OCI-LY1 (cell line): ENCODE measurements at regions not wholly inside any gene's neighbourhood (a gene's known extent, or its start where the extent isn't known, plus 50 kb on each side); places are given as distances from the start of the nearest gene placed in this dataset.
A peak's percentile ranks its signal among the peaks of the same experiment; 100 is the strongest.

Source experiments
- H2AFZ ChIP-seq: fragments of 200-600 bp; sonication (generic), shearing (Covaris generic); 2 replicates; pipeline ENCODE4 v1.6.0; 2014; ENCODE audit warnings: antibody characterized with exemption, mild to moderate bottlenecking, low read length
- H3F3A ChIP-seq: fragments of 200-600 bp; sonication (generic), shearing (Covaris generic); 2 replicates; pipeline ENCODE4 v1.6.0; 2014; ENCODE audit warnings: mild to moderate bottlenecking, antibody characterized with exemption, low read length, moderate library complexity; ENCODE audit not compliant: insufficient read depth
- H3K27ac ChIP-seq: fragments of 200-600 bp; sonication (generic); 2 replicates; pipeline ENCODE4 v1.5.1; 2014; ENCODE audit warnings: low read length, mixed run types, mild to moderate bottlenecking, low read depth; ENCODE audit not compliant: poor library complexity, severe bottlenecking
- H3K27me3 ChIP-seq: fragments of 200-600 bp; sonication (generic); 2 replicates; pipeline ENCODE4 v1.6.0; 2014; ENCODE audit warnings: antibody characterized with exemption, mild to moderate bottlenecking, low read length, moderate library complexity; ENCODE audit not compliant: insufficient read depth
- H3K36me3 ChIP-seq: fragments of 200-600 bp; sonication (generic); 2 replicates; pipeline ENCODE4 v1.6.1; 2014; ENCODE audit warnings: mild to moderate bottlenecking, antibody characterized with exemption, low read length, moderate library complexity, mixed read lengths; ENCODE audit not compliant: insufficient read depth
- H3K4me1 ChIP-seq: fragments of 200-600 bp; sonication (generic); 2 replicates; pipeline ENCODE4 v1.5.1; 2014; ENCODE audit warnings: mild to moderate bottlenecking, low read length, moderate library complexity; ENCODE audit not compliant: insufficient read depth, severe bottlenecking
- H3K4me2 ChIP-seq: fragments of 200-600 bp; sonication (generic), shearing (Covaris generic); 2 replicates; pipeline ENCODE4 v1.6.1; 2014; ENCODE audit warnings: low read length
- H3K4me3 ChIP-seq: fragments of 200-600 bp; sonication (generic); 2 replicates; pipeline ENCODE4 v1.5.1; 2014; ENCODE audit warnings: low read length, low read depth, mild to moderate bottlenecking, mixed read lengths; ENCODE audit not compliant: poor library complexity, severe bottlenecking
- H3K79me2 ChIP-seq: fragments of 200-600 bp; shearing (Covaris generic); 2 replicates; pipeline ENCODE4 v1.6.1; 2016; ENCODE audit warnings: mixed run types, low read length, mixed read lengths; ENCODE audit not compliant: insufficient read depth
- H3K9ac ChIP-seq: fragments of 200-600 bp; sonication (generic), shearing (Covaris generic); 2 replicates; pipeline ENCODE4 v1.6.1; 2014; ENCODE audit warnings: mild to moderate bottlenecking, low read length, mixed read lengths
- H3K9me2 ChIP-seq: fragments of 200-600 bp; sonication (generic), shearing (Covaris generic); 2 replicates; pipeline ENCODE4 v1.6.1; 2014; ENCODE audit warnings: low read depth, mild to moderate bottlenecking, low read length, mixed read lengths
- H3K9me3 ChIP-seq: fragments of 200-600 bp; shearing (Covaris generic); 2 replicates; pipeline ENCODE4 v1.6.1; 2014; ENCODE audit warnings: low read length, mixed read lengths
- H4K20me1 ChIP-seq: fragments of 200-600 bp; sonication (generic), shearing (Covaris generic); 2 replicates; pipeline ENCODE4 v1.6.0; 2016; ENCODE audit warnings: mild to moderate bottlenecking, low read length; ENCODE audit not compliant: insufficient read depth
- EZH2 ChIP-seq: fragments of 200-600 bp; sonication (generic), shearing (Covaris generic); IDR thresholded peaks from 2 replicates; pipeline ENCODE4 v1.8.0; 2017; ENCODE audit warnings: borderline replicate concordance, mixed run types, mild to moderate bottlenecking, antibody characterized with exemption, low read length, moderate library complexity, mixed read lengths
- TF ChIP-seq, protein P1 (sequence below): fragments of 200-600 bp; sonication (generic), shearing (Covaris generic); IDR thresholded peaks from 2 replicates; pipeline ENCODE4 v1.5.1; 2017; ENCODE audit warnings: mild to moderate bottlenecking, antibody characterized with exemption, low read length, moderate library complexity, mixed read lengths

DNA sequence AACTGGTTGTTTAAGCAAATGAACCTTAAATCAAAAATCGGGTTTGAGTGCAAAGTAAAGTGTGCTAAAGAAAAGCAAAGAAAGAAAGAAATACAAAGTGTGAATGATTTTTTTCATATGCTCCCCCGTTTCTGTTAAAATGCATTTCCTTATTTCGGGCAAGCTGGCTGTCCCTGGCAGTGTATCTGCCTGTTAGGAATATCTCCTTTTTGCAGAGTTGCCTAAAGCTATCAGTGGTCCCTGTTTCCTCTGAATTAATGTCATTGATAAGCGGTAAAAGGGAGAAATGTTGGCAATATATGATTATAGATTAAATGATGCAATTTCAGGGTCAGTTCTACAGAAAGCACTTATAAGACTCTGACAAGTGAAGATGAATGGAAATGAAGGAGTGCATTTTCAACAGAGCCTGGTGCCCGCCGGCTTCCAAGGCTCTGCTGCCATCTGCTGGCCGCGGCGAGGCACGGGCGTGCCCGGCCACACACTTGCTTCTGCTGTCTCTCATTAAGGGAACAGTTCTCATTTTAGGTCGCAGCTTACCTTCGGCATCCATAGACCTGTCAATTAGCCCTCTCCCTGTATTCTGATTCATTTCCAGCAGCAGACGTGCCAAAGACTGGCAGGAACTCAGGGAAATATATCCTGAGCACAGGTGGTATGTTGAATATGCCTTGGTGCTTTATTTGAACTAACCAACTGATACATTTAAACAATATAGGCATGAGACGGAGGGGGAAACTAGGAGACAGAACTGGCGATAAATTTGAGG lies 381.9 kb downstream of the C6orf118 start:
- Histone ChIP-seq H4K20me1 (no peaks in the 10 kb centered on the region), H3K79me2 (no peaks in the 10 kb centered on the region), H3K9ac (no peak overlapping the region), H3K4me3 (no peak overlapping the region), H3F3A (no peaks in the 10 kb centered on the region), H3K4me1 (no peaks in the 10 kb centered on the region), H3K36me3 (no peaks in the 10 kb centered on the region), H3K4me2 (no peak overlapping the region), H2AFZ (no peak overlapping the region), H3K27me3 (no peaks in the 10 kb centered on the region), H3K9me2 (no peaks in the 10 kb centered on the region), H3K27ac (no peak overlapping the region), H3K9me3 (no peaks in the 10 kb centered on the region)
- TF ChIP-seq, protein P1, sequence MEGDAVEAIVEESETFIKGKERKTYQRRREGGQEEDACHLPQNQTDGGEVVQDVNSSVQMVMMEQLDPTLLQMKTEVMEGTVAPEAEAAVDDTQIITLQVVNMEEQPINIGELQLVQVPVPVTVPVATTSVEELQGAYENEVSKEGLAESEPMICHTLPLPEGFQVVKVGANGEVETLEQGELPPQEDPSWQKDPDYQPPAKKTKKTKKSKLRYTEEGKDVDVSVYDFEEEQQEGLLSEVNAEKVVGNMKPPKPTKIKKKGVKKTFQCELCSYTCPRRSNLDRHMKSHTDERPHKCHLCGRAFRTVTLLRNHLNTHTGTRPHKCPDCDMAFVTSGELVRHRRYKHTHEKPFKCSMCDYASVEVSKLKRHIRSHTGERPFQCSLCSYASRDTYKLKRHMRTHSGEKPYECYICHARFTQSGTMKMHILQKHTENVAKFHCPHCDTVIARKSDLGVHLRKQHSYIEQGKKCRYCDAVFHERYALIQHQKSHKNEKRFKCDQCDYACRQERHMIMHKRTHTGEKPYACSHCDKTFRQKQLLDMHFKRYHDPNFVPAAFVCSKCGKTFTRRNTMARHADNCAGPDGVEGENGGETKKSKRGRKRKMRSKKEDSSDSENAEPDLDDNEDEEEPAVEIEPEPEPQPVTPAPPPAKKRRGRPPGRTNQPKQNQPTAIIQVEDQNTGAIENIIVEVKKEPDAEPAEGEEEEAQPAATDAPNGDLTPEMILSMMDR = peak; percentile 89
- TF ChIP-seq EZH2 = no peak

DNA sequence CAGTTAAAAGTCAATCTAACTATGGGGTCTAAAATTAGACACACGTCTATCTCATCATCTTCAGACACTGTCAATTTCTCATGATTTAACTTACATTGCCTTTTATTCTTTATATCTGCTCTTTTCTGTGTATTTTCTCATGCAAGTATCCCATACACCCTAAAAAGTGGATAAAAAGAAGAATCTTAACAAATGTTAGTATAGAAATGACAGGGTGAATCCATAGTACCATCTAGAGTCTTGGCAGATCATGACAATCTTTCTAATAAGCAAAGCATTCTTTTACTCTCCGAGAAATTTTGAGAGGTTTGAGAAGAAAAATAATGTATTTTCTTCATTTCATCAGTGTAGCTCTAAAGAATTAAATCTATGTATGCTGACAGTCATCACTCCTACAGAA lies 382.7 kb downstream of the C6orf118 start:
- H3K36me3 ChIP-seq = no peaks in the 10 kb centered on the region
- H3K9me3 ChIP-seq = no peaks in the 10 kb centered on the region
- H3K4me1 ChIP-seq = no peaks in the 10 kb centered on the region
- TF ChIP-seq, protein P1 = no peak
- no peak for TF ChIP-seq EZH2
- no peak overlapping the region for H2AFZ ChIP-seq
- H3K4me2 ChIP-seq = no peak overlapping the region
- no peak overlapping the region for H3K27ac ChIP-seq
- no peaks in the 10 kb centered on the region for H4K20me1 ChIP-seq
- no peak overlapping the region for H3K4me3 ChIP-seq
- H3K9me2 ChIP-seq = no peaks in the 10 kb centered on the region
- H3K79me2 ChIP-seq = no peaks in the 10 kb centered on the region
- H3K9ac ChIP-seq = no peak overlapping the region
- H3K27me3 ChIP-seq = no peaks in the 10 kb centered on the region
- no peaks in the 10 kb centered on the region for H3F3A ChIP-seq

DNA sequence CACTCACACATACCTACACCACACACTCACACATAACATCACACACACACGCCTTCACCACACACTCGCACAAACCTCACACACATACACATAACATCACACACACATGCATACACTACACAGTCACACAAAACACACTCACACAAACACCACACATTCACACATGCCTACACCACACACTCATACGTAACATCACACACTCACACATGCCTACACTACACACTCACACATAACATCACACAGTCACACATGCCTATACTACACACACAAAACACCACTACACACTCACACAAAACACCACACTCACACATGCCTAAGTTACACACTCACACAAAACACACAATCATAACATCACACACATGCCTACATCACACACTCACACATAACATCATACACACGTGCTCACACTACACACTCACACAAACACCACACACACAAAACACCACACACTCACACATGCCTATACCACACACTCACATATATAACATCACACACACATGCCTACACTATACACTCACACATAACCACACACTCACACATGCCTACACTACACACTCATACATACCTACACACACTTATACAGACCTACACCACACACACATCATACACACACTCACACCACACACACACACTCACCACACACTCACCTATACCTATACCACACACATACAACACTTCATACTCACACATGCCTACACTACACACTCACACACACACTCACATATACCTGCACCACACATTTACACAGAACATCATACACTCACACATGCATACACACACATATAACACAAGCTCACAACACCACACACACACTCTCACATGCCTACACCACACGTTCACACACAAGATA lies 383.5 kb downstream of the C6orf118 start:
- Histone ChIP-seq H4K20me1 (no peaks in the 10 kb centered on the region), H3F3A (no peaks in the 10 kb centered on the region), H2AFZ (no peak overlapping the region), H3K27ac (no peak overlapping the region), H3K9ac (no peak overlapping the region), H3K27me3 (no peaks in the 10 kb centered on the region), H3K4me2 (no peak overlapping the region), H3K4me3 (no peak overlapping the region), H3K36me3 (no peaks in the 10 kb centered on the region), H3K9me2 (no peaks in the 10 kb centered on the region), H3K9me3 (no peaks in the 10 kb centered on the region), H3K79me2 (no peaks in the 10 kb centered on the region), H3K4me1 (no peaks in the 10 kb centered on the region)
- TF ChIP-seq EZH2 = no peak
- TF ChIP-seq, protein P1 = no peak
